SJCRH30 (cell line): ENCODE measurements at regions not wholly inside any gene's neighbourhood (a gene's known extent, or its start where the extent isn't known, plus 50 kb on each side); places are given as distances from the start of the nearest gene placed in this dataset.

ENCODE experiments used
- DNase-seq, 2 experiments: peaks; one replicate each; pipeline ENCODE4 v3.0.0-alpha.2; 2015 to 2020
- H3K27ac ChIP-seq: fragments of 250-450 bp; sonication (Bioruptor Pico); 2 replicates; pipeline ENCODE4 v1.5.1; 2020; ENCODE audit warnings: mild to moderate bottlenecking, moderate library complexity
- H3K27me3 ChIP-seq: fragments of 250-450 bp; sonication (Bioruptor Pico); 2 replicates; pipeline ENCODE4 v1.5.1; 2020; ENCODE audit warnings: mild to moderate bottlenecking, moderate library complexity
- H3K36me3 ChIP-seq: fragments of 250-450 bp; sonication (Bioruptor Pico); 2 replicates; pipeline ENCODE4 v1.5.1; 2020; ENCODE audit warnings: mild to moderate bottlenecking, moderate library complexity
- H3K4me1 ChIP-seq: fragments of 250-450 bp; sonication (Bioruptor Pico); 2 replicates; pipeline ENCODE4 v1.5.1; 2020; ENCODE audit warnings: mild to moderate bottlenecking, moderate library complexity
- H3K4me3 ChIP-seq: fragments of 250-450 bp; sonication (Bioruptor Pico); 2 replicates; pipeline ENCODE4 v1.5.1; 2020; ENCODE audit warnings: mild to moderate bottlenecking, moderate library complexity
- H3K9me3 ChIP-seq: fragments of 250-450 bp; sonication (Bioruptor Pico); replicated peaks from 2 replicates; pipeline ENCODE4 v1.5.1; 2020; ENCODE audit warnings: mild to moderate bottlenecking, moderate library complexity

GRCh38 chr9:110066929-110067716, 140.8 kb downstream of the C9orf152 start:
- no peaks in the 10 kb centered on the region for H3K4me1 ChIP-seq
- no peak overlapping the region for H3K4me3 ChIP-seq
- no peaks in the 10 kb centered on the region for H3K9me3 ChIP-seq
- no peak for DNase-seq
- no peaks in the 10 kb centered on the region for H3K27me3 ChIP-seq
- H3K27ac ChIP-seq: no peak overlapping the region
- H3K36me3 ChIP-seq: peaks cover 4% of the 10 kb centered on the region; the same call in 1 of the 2 replicates

DNA sequence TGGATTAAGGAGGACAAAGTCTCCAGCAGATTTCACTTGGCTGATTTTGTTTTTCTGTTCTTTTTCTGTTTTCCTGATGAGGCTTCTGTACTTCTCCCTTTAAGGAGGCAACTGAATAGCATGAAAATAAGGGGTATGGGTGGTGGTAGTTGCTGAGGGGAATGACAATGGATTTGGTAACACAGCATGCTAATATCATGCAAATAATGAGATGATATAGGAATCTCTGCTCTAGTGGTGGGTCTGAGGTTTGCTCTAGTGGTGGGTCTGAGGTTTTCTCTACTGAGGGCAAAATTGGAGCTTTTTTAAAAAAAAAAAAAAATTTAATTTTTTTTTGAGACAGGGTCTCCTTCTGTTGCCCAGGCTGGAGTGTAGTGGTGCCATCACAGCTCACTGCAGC, 139.7 kb downstream of the C9orf152 start:
- no peak overlapping the region for H3K4me3 ChIP-seq
- H3K27ac ChIP-seq: no peak overlapping the region
- H3K4me1 ChIP-seq: no peaks in the 10 kb centered on the region
- H3K9me3 ChIP-seq: no peaks in the 10 kb centered on the region
- H3K36me3 ChIP-seq: no peaks in the 10 kb centered on the region; the same call in 1 of the 2 replicates
- H3K27me3 ChIP-seq: no peaks in the 10 kb centered on the region
- DNase-seq: no peak

DNA sequence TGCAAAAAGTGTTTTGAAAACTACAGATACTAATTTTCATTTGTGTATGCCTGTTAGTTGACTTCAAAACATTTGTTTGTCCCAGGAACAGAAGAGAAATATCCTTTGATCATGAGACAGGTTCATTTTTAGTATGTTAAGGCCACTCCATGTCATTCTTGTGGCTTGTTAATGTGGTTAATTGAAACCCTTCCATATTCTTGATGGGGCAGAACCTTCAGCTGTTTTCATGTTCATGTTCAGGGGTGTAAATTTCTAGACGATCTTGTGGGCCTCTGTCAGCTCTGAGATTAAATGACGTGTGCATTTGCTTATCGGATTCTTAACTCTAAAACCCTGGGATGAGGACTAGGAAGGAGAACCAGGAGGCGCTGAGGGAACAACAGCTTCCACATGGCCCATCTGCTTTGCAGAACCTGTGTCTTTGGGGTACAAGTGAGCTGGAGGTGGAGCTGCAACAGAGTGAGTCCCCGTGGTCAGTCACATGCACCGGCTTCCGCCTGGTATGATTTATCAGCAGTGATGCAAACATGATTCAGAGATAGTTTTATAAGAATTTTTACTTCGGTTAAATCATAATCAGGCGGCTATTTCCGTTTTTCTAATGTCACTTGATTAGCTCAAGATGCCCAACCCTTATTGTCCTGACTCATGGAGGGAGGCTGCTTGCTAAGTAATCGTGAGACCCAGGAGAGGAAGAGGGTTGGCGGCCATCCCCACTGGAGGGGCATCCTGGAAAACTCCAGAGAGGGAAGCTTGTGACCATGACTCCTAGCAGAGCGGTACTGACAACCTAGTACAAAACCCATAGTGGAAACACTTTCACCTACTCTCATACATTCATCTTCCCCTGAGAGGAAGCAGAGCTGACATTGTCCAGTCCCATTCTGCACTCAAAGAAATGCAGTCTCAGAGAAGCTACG, 138.4 kb downstream of the C9orf152 start:
- no peak overlapping the region for H3K4me3 ChIP-seq
- H3K36me3 ChIP-seq: no peaks in the 10 kb centered on the region; the same call in 1 of the 2 replicates
- H3K27me3 ChIP-seq: no peaks in the 10 kb centered on the region
- no peak for DNase-seq
- no peaks in the 10 kb centered on the region for H3K4me1 ChIP-seq
- no peak overlapping the region for H3K27ac ChIP-seq
- no peaks in the 10 kb centered on the region for H3K9me3 ChIP-seq

DNA sequence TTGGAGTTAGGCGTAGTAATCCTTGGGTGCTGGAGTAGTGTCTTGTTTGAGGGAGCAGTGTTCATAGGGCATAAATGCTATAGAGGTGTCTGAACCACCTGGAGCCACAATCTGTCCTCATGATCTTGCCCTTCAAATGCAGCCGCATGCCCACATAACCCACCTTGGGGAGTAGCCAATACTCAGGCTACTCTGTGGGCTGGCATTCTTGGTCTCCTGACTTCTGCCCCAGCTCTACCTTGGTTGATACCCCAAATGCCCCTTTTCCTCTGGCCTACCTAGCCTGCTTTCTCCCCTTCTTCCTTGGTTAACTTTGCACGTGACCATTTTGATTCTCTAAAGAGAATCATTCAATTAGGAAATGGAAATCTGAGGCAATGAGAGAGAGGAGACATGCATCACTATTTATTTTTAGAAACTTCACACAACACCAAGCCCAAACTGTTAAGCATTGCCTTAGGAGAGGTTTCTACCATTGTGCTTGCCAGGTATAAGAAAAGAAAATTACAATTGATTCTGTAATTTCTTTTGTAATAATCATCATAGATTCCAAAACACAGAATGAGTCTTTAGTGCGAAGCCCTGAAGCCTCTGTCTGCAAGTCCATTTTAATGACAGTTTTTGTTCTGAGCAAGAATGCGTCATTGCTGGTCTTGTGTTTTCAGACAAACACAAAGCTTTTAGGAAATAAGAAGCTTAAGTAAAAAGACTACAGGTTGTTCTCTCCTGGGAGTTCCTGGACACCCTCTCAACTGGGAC, 135.2 kb downstream of the C9orf152 start:
- DNase-seq: no peak
- H3K27me3 ChIP-seq: no peaks in the 10 kb centered on the region
- no peaks in the 10 kb centered on the region for H3K4me1 ChIP-seq
- no peak overlapping the region for H3K4me3 ChIP-seq
- H3K36me3 ChIP-seq: no peaks in the 10 kb centered on the region; the same call in 1 of the 2 replicates
- no peaks in the 10 kb centered on the region for H3K9me3 ChIP-seq
- H3K27ac ChIP-seq: no peak overlapping the region

GRCh38 chr9:110073356-110073905, 134.5 kb downstream of the C9orf152 start:
- Histone ChIP-seq H3K27ac (no peak overlapping the region), H3K9me3 (no peaks in the 10 kb centered on the region), H3K4me1 (no peaks in the 10 kb centered on the region), H3K27me3 (no peaks in the 10 kb centered on the region), H3K36me3 (no peaks in the 10 kb centered on the region; the same call in 1 of the 2 replicates), H3K4me3 (no peak overlapping the region)
- DNase-seq: no peak

DNA sequence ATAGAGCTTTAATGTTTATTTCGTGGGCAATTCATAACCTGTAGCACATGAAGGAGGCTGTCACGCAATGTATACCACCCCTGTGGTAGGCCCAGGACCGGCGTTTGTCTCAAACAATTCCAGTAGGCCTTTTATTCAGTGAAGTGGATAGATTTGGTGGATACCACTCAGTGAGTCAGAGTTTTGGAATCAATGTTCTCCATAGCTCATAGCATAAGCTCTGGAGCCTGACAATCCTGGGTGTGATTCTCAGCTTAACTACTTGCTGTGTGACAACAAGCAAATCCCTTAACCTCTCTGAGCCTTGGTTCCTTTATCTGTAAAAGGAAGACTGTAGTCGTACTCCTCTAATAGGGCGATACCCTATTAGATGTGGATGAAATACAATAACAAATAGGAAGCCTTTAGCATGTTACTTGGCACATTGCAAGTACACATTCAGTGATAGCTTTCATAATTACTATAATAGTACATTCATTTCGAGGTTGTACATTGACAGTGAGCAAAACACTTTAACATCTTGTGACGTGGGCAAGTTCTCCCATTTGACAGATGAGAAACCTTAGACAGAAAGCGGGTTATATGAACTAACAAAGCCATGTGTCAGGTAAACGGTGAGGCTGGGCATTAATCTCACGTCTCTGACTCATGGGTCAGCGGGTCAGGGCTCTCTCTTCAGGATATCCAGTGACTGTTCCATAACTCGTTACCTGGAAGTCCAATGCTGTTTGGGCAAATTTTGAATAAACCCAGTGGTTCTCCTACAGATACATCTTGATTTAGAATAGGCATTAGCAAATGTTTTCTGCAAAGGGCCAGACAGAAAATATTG, 130.8 kb downstream of the C9orf152 start:
- no peak overlapping the region for H3K27ac ChIP-seq
- no peak for DNase-seq
- H3K27me3 ChIP-seq: no peaks in the 10 kb centered on the region
- H3K36me3 ChIP-seq: no peaks in the 10 kb centered on the region; the same call in 1 of the 2 replicates
- no peaks in the 10 kb centered on the region for H3K9me3 ChIP-seq
- H3K4me3 ChIP-seq: no peak overlapping the region
- no peaks in the 10 kb centered on the region for H3K4me1 ChIP-seq

DNA sequence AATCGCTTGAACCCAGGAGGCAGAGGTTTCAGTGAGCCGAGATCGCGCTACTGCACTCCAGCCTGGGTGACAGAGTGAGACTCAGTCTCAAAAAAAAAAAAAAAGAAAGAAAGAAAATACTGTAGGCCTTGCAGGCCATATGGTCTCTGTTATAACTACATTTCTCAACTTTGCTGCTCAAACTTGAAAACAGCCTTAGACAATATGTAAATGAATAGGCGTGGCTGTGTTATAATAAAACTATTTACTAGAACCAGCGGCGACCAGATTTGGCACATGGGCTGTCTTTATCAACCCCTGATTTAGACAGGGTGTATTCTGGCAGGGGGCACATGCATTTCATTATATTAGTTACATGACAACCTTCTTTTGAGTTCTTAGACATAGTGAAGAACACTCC, 130.0 kb downstream of the C9orf152 start:
- H3K36me3 ChIP-seq: no peaks in the 10 kb centered on the region; the same call in 1 of the 2 replicates
- H3K9me3 ChIP-seq: no peaks in the 10 kb centered on the region
- no peak overlapping the region for H3K27ac ChIP-seq
- no peaks in the 10 kb centered on the region for H3K27me3 ChIP-seq
- no peak overlapping the region for H3K4me3 ChIP-seq
- no peaks in the 10 kb centered on the region for H3K4me1 ChIP-seq
- no peak for DNase-seq

DNA sequence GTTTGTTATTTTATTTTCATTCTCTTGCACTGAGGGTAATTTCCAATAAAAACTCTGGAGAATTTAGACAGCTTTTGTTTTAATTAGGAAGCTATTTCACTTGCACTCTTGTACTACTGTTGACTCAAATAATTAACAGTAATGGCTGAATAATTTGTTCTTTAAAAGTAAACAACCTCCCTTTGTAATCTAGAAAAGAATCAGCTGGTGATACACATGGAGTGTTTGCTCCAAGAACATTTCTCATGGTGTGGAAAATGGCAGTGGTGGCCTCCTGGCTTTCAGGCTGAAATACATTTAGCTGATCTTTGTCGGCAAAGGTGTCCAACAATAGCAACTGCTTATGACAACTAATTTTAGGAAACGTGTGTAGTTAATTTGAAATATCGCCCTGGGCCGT, 129.4 kb downstream of the C9orf152 start:
- no peak for DNase-seq
- no peaks in the 10 kb centered on the region; the same call in 1 of the 2 replicates for H3K36me3 ChIP-seq
- no peaks in the 10 kb centered on the region for H3K9me3 ChIP-seq
- no peak overlapping the region for H3K4me3 ChIP-seq
- H3K4me1 ChIP-seq: no peaks in the 10 kb centered on the region
- no peak overlapping the region for H3K27ac ChIP-seq
- H3K27me3 ChIP-seq: no peaks in the 10 kb centered on the region

DNA sequence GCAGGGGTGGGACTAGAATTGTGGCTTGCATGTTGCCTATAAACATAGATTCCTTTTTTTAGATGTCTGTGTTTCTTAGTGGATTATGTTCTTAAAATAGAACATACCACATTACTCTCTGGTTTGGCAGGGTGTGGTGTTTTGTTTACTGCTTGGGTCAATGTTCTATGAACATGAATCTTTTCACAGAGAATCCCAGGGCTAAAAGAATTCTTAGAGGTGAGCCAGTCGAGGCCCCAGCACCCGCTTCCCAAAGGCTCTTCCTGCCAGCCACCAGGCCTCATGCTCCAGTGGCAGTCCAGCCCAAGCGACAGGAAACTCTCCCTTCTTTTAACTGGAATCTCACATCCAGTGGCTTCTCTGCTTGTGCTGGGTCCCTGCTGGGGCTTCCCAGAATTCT, 126.6 kb downstream of the C9orf152 start:
- Histone ChIP-seq H3K9me3 (no peaks in the 10 kb centered on the region), H3K27me3 (no peaks in the 10 kb centered on the region), H3K36me3 (no peaks in the 10 kb centered on the region; the same call in 1 of the 2 replicates), H3K4me1 (no peaks in the 10 kb centered on the region), H3K4me3 (no peak overlapping the region), H3K27ac (no peak overlapping the region)
- no peak for DNase-seq

DNA sequence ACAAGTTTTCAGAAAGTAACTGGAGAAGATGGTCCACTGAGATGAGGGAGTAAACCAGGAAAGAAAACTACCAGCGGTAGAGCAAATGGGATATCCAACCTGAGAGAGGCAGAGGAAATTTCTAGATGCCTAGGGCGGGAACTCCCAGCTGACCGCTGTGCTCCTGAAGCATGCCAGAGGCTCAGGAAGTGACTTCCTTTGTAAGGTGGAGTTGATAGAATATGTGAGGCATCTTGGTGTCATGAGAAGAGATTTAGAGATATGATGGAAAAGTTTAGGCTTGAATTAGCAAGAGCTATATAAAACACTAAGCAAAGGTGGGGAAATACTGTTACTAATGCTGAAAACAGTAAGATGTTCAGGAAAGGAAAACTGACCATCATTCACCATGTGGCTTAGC, 124.1 kb downstream of the C9orf152 start:
- Histone ChIP-seq H3K9me3 (no peaks in the 10 kb centered on the region), H3K27ac (no peak overlapping the region), H3K4me3 (no peak overlapping the region), H3K36me3 (no peaks in the 10 kb centered on the region; the same call in 1 of the 2 replicates), H3K4me1 (no peaks in the 10 kb centered on the region), H3K27me3 (no peaks in the 10 kb centered on the region)
- DNase-seq: no peak

DNA sequence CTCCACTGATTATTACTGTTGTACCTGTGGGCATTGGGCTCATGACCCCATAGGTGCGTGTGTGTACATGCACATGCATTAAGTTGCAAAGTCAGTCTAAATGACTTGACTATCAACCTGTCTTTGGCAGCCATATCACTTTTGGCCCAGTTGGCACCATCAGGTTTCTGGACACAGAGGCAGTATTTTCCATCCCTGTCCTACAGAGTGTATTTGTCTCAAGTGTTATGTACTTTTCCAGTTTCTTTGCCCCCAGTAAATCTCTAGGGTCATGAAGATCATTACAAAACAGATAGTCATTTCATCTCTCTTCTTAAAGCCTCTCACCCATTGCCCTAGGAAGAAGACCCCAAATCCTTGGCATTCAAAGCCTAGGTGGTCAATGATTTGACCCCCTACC, 121.4 kb downstream of the C9orf152 start:
- Histone ChIP-seq H3K36me3 (no peaks in the 10 kb centered on the region; the same call in 1 of the 2 replicates), H3K4me3 (no peak overlapping the region), H3K27ac (no peak overlapping the region), H3K9me3 (no peaks in the 10 kb centered on the region), H3K27me3 (no peaks in the 10 kb centered on the region), H3K4me1 (no peaks in the 10 kb centered on the region; the same call in 1 of the 2 replicates)
- no peak for DNase-seq

DNA sequence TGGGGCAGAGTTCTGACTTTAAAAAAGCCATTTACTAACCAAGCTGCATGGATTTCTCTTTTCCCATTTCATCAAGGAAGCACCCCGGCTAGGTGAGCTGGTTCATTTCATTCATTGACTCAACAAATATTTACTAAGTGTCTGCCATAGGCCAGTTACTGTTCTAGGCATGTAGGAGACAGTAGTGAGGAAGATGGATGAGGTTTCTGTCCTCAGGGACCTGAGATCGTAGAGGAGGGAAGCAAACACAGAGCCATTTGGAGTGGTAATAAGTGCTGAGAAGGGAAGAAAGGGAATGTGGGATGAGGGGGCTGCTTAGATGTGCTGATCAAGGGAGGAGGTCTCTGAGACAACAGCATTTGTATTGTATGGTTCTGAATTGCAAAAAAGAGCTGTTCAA, 120.4 kb downstream of the C9orf152 start:
- H3K36me3 ChIP-seq: no peaks in the 10 kb centered on the region; the same call in 1 of the 2 replicates
- no peak overlapping the region for H3K27ac ChIP-seq
- no peak for DNase-seq
- no peaks in the 10 kb centered on the region for H3K27me3 ChIP-seq
- no peaks in the 10 kb centered on the region for H3K9me3 ChIP-seq
- no peaks in the 10 kb centered on the region; the same call in 1 of the 2 replicates for H3K4me1 ChIP-seq
- H3K4me3 ChIP-seq: no peak overlapping the region

DNA sequence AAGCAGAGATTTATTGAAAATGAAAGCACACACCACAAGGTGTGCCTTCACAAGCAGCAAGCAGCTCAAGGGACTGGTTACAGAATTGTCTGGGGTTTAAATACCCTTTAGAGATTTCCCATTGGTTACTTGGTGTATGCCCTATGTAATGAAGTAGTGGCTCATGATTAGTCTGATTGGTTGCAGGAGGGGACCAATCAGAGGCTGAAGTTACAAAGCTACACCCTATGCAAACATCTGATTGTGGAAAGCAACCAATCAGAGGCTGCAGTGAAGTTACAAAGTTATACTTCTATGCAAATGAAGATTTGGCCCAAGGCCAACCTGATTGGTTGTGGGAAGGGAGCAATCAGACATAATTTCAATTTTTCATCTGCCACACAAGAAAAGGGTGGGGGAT, 119.9 kb downstream of the C9orf152 start:
- no peak overlapping the region for H3K27ac ChIP-seq
- no peaks in the 10 kb centered on the region; the same call in 1 of the 2 replicates for H3K4me1 ChIP-seq
- DNase-seq: no peak
- H3K27me3 ChIP-seq: no peaks in the 10 kb centered on the region
- H3K4me3 ChIP-seq: no peak overlapping the region
- H3K36me3 ChIP-seq: no peaks in the 10 kb centered on the region; the same call in 1 of the 2 replicates
- no peaks in the 10 kb centered on the region for H3K9me3 ChIP-seq
